ENCODE measurements at regions not wholly inside any gene's neighbourhood (a gene's known extent, or its start where the extent isn't known, plus 50 kb on each side); places are given as distances from the start of the nearest gene placed in this dataset.
"Not testable (repeated sequence)": the region's sequence is repeated elsewhere in the genome, so short reads cannot be mapped to it uniquely, and the experiment has no call there.

- not testable (repeated sequence) for H3K4me1 Mint-ChIP-seq
- peak overlapping the region in 1 of 10 donors; percentile 18 for H3K27ac Mint-ChIP-seq
These were observed 115.0 kb upstream of the FBXO28 start for GRCh38 chr1:223998676-223999455.

GRCh38 chr1:223996376-223996775 is 117.5 kb upstream of the FBXO28 start:
- peaks cover 5 to 20% (median 12%) of the 10 kb centered on the region in 4 donors for H3K4me1 Mint-ChIP-seq
- ATAC-seq, H3K4me3 Mint-ChIP-seq, H3K27ac Mint-ChIP-seq, H3K27me3 Mint-ChIP-seq, H3K36me3 Mint-ChIP-seq, H3K9me3 Mint-ChIP-seq, DNase-seq, POLR2A ChIA-PET: not testable (repeated sequence)

More at GRCh38 chr1:223998676-223999455, 115.0 kb upstream of the FBXO28 start:
- H3K9me3 Mint-ChIP-seq, H3K36me3 Mint-ChIP-seq, ATAC-seq, H3K27me3 Mint-ChIP-seq, POLR2A ChIA-PET, DNase-seq, H3K4me3 Mint-ChIP-seq: not testable (repeated sequence)

- ATAC-seq (peak; percentile 95 to 99), DNase-seq (peak; percentile 98 to 100 (median 100))
- not testable (repeated sequence) for H3K27me3 Mint-ChIP-seq, H3K36me3 Mint-ChIP-seq, H3K9me3 Mint-ChIP-seq
- H3K27ac Mint-ChIP-seq: peak overlapping the region; percentile 96 to 100 (median 100)
- peaks cover 0 to 14% (median 5%) of the 10 kb centered on the region in 4 donors for H3K4me1 Mint-ChIP-seq
- peak overlapping the region; percentile 86 to 98 (median 94) for H3K4me3 Mint-ChIP-seq
- POLR2A ChIA-PET: interaction anchor here (0.6 to 1.3 kb wide), 2 partner anchors 144 to 280 kb away, joined by 3 read pairs; partner anchors contain the start of gene CAPN2
These were observed 121.3 kb upstream of the FBXO28 start for GRCh38 chr1:223992456-223993246.

GRCh38 chr1:223991297-223991857 is 122.5 kb upstream of the FBXO28 start:
- H3K4me1 Mint-ChIP-seq: peaks cover 0 to 12% (median 5%) of the 10 kb centered on the region in 4 donors
- peak overlapping the region in 7 of 10 donors; percentile 37 to 100 (median 79) for H3K27ac Mint-ChIP-seq
- DNase-seq, H3K27me3 Mint-ChIP-seq, ATAC-seq, H3K9me3 Mint-ChIP-seq, POLR2A ChIA-PET, H3K36me3 Mint-ChIP-seq: not testable (repeated sequence)
- peak overlapping the region in 4 of 10 donors; percentile 8 to 37 (median 22) for H3K4me3 Mint-ChIP-seq

GRCh38 chr1:223961985-223962384 is 116.2 kb upstream of the TP53BP2 start:
- H3K4me3 Mint-ChIP-seq, H3K36me3 Mint-ChIP-seq, H3K27me3 Mint-ChIP-seq, H3K4me1 Mint-ChIP-seq, DNase-seq, H3K9me3 Mint-ChIP-seq, POLR2A ChIA-PET, ATAC-seq: not testable (repeated sequence)
- peak overlapping the region in 1 of 10 donors; percentile 33 for H3K27ac Mint-ChIP-seq

- POLR2A ChIA-PET, H3K4me3 Mint-ChIP-seq, DNase-seq, H3K27me3 Mint-ChIP-seq, H3K27ac Mint-ChIP-seq, ATAC-seq, H3K4me1 Mint-ChIP-seq, H3K9me3 Mint-ChIP-seq: not testable (repeated sequence)
- H3K36me3 Mint-ChIP-seq: peaks cover 0 to 11% (median 0%) of the 10 kb centered on the region in 3 donors
These were observed 107.1 kb upstream of the TP53BP2 start for GRCh38 chr1:223952801-223953200.

DNA sequence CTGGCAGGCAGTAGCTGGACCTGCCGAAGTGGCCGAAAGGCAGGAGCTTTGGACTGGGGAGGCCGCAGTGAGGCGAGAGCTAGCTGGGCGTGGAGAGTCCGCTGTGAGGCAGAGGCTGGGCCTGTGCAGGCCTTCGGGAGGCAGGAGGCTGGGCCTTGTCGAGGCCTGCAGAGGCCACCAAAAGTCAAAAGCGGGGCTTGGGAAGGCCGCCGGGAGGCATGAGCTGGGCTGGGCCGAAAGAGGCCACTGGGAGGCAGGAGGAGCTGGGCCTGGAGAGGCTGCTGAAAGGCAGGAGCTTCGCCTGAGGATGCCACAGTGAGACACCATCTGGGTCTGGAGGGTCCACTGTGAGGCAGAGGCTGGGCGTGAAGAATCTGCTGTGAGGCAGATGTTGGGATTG is 105.8 kb upstream of the TP53BP2 start:
- Mint-ChIP-seq H3K36me3 (peaks cover 0 to 11% (median 0%) of the 10 kb centered on the region in 3 donors), H3K27ac (peak overlapping the region in 1 of 10 donors; percentile 5)
- H3K4me1 Mint-ChIP-seq, H3K9me3 Mint-ChIP-seq, H3K27me3 Mint-ChIP-seq, H3K4me3 Mint-ChIP-seq, ATAC-seq, POLR2A ChIA-PET, DNase-seq: not testable (repeated sequence)

DNA sequence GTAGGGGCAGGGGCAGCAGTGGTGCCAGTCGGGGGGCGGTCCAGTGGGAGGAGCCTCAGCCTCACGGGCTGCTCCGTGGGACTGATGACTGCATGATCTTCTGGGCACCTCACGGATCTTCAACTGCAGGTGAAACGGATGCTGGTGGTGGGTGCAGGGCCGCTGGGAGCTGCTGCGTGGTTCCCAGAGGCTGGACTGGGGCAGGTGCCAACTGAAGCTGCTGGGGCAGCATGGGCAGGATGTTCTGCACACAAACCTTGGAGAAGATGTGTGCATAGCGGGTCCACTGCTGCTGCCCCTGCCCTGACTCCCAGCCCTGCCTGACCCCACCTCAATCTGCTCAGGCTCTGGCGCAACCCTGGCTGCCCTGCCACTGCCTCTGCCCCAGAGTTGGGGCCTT is 104.2 kb upstream of the TP53BP2 start:
- H3K27ac Mint-ChIP-seq, H3K27me3 Mint-ChIP-seq, H3K4me1 Mint-ChIP-seq, H3K9me3 Mint-ChIP-seq, H3K4me3 Mint-ChIP-seq, ATAC-seq, POLR2A ChIA-PET, DNase-seq: not testable (repeated sequence)
- H3K36me3 Mint-ChIP-seq: peaks cover 0 to 11% (median 0%) of the 10 kb centered on the region in 3 donors

- ATAC-seq, DNase-seq, H3K9me3 Mint-ChIP-seq, H3K4me1 Mint-ChIP-seq, POLR2A ChIA-PET, H3K27me3 Mint-ChIP-seq, H3K4me3 Mint-ChIP-seq: not testable (repeated sequence)
- Mint-ChIP-seq H3K36me3 (peaks cover 0 to 11% (median 0%) of the 10 kb centered on the region in 3 donors), H3K27ac (peak overlapping the region in 1 of 10 donors; percentile 60)
These were observed 102.3 kb upstream of the TP53BP2 start for GRCh38 chr1:223948041-223948440.

DNA sequence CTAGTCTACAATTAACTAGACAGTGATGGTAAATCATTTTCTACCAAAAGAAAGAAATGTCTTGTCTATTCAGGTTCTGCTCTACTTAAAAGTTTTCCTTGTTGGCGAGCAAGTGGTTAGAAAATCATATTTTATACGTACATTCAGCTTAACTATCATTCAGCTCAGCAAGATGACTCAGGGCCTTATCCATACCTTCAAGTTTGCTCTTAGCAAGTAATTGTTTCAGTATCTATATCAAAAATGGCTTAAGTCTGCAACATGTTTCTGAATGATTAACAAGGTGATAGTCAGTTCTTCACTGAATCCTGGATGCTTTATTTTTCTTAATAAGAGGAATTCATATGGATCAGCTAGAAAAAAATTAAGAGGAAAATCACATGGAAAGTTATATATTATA is 90.8 kb upstream of the TP53BP2 start:
- POLR2A ChIA-PET, H3K27me3 Mint-ChIP-seq, H3K36me3 Mint-ChIP-seq, DNase-seq, H3K4me1 Mint-ChIP-seq, H3K9me3 Mint-ChIP-seq, H3K27ac Mint-ChIP-seq, H3K4me3 Mint-ChIP-seq, ATAC-seq: not testable (repeated sequence)

- H3K36me3 Mint-ChIP-seq, H3K27me3 Mint-ChIP-seq, H3K4me1 Mint-ChIP-seq, H3K27ac Mint-ChIP-seq, H3K4me3 Mint-ChIP-seq, H3K9me3 Mint-ChIP-seq, POLR2A ChIA-PET, ATAC-seq, DNase-seq: not testable (repeated sequence)
These were observed 85.7 kb upstream of the TP53BP2 start for GRCh38 chr1:223931476-223931875.

DNA sequence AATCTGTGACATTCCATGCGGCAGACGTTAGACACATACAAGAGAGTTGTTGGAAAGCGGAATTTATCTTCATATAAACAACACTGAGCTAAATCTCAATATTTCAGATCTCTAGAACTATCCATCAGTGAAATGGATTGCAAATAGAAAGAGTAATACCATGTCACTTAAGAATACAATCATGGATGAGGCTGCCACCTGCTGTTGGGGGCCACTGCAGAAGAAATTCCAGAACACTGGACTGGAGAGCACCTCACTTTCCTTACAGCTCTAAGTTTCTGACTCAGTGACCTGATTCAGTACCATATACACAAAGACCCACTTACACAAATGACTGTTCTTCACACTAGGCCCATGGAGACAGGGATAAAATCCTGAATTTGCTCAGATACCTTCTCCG is 75.1 kb upstream of the TP53BP2 start:
- DNase-seq: peak in 1 of 10 donors; percentile 4
- H3K4me3 Mint-ChIP-seq, H3K4me1 Mint-ChIP-seq, POLR2A ChIA-PET, H3K9me3 Mint-ChIP-seq, H3K27me3 Mint-ChIP-seq, H3K36me3 Mint-ChIP-seq, ATAC-seq, H3K27ac Mint-ChIP-seq: not testable (repeated sequence)

DNA sequence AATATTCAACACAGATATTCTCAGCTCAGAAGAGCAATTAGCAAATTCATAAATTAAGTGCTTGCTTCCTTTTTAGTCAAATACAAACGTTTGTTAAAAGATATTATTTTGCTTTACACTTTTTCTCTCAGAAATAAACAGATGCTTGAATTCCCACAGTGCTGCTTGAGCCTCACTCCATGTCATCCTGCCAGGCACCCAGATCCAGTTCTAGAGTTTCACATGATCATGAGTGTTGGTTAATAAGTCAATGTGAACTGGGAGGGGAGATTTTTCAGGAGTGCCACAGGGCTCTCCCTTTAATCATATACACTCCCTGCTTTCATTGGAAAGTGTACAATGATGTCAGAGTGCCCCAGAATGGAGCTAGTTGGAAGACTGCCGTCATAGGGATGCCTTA is 69.7 kb upstream of the TP53BP2 start:
- H3K4me3 Mint-ChIP-seq, H3K9me3 Mint-ChIP-seq, POLR2A ChIA-PET, H3K27ac Mint-ChIP-seq, H3K27me3 Mint-ChIP-seq, DNase-seq, H3K36me3 Mint-ChIP-seq, H3K4me1 Mint-ChIP-seq, ATAC-seq: not testable (repeated sequence)

Data from naive thymus-derived CD8-positive, alpha-beta T cell (primary cell).